ENCODE measurements at regions not wholly inside any gene's neighbourhood (a gene's known extent, or its start where the extent isn't known, plus 50 kb on each side); places are given as distances from the start of the nearest gene placed in this dataset.

- no peak for DNase-seq
- Histone ChIP-seq H3K9me3 (replicated peaks) (no peaks in the 10 kb centered on the region), H3K4me1 (no peaks in the 10 kb centered on the region), H3K27ac (replicated peaks) (no peak overlapping the region), H3K36me3 (no peaks in the 10 kb centered on the region), H3K27me3 (ENCODE audit: low read depth) (peaks cover 23% of the 10 kb centered on the region), H3K4me3 (no peak overlapping the region)
- no peak for TF ChIP-seq CTCF (IDR thresholded peaks at IDR 0.05; ENCODE audit: borderline replicate concordance)
- intact Hi-C loops (cut with micrococcal nuclease) = no loop called here
These were observed 71.9 kb upstream of the PRR23E start for GRCh38 chr3:127120851-127121647.

GRCh38 chr3:127121885-127122284 lies 71.0 kb upstream of the PRR23E start:
- no peaks in the 10 kb centered on the region for H3K4me1 ChIP-seq
- no peak overlapping the region for H3K4me3 ChIP-seq
- intact Hi-C loops (cut with micrococcal nuclease) = no loop called here
- no peak for DNase-seq
- TF ChIP-seq CTCF (IDR thresholded peaks at IDR 0.05; ENCODE audit: borderline replicate concordance) = no peak
- H3K27me3 ChIP-seq (ENCODE audit: low read depth) = peaks cover 27% of the 10 kb centered on the region
- no peak overlapping the region for H3K27ac ChIP-seq (replicated peaks)
- no peaks in the 10 kb centered on the region for H3K9me3 ChIP-seq (replicated peaks)
- H3K36me3 ChIP-seq = no peaks in the 10 kb centered on the region

GRCh38 chr3:127123533-127123932 lies 69.4 kb upstream of the PRR23E start:
- no peak for TF ChIP-seq CTCF (IDR thresholded peaks at IDR 0.05; ENCODE audit: borderline replicate concordance)
- intact Hi-C loops (cut with micrococcal nuclease) = no loop called here
- H3K27ac ChIP-seq (replicated peaks) = no peak overlapping the region
- H3K36me3 ChIP-seq = no peaks in the 10 kb centered on the region
- peaks cover 27% of the 10 kb centered on the region for H3K27me3 ChIP-seq (ENCODE audit: low read depth)
- no peak for DNase-seq
- no peak overlapping the region for H3K4me3 ChIP-seq
- no peaks in the 10 kb centered on the region for H3K9me3 ChIP-seq (replicated peaks)
- no peaks in the 10 kb centered on the region for H3K4me1 ChIP-seq

GRCh38 chr3:127124120-127124519 lies 68.8 kb upstream of the PRR23E start:
- H3K27ac ChIP-seq (replicated peaks) = no peak overlapping the region
- no peak for DNase-seq
- no peaks in the 10 kb centered on the region for H3K36me3 ChIP-seq
- no peak overlapping the region for H3K4me3 ChIP-seq
- H3K9me3 ChIP-seq (replicated peaks) = no peaks in the 10 kb centered on the region
- H3K27me3 ChIP-seq (ENCODE audit: low read depth) = peaks cover 27% of the 10 kb centered on the region
- TF ChIP-seq CTCF (IDR thresholded peaks at IDR 0.05; ENCODE audit: borderline replicate concordance) = no peak
- no peaks in the 10 kb centered on the region for H3K4me1 ChIP-seq
- intact Hi-C loops (cut with micrococcal nuclease) = no loop called here

- Histone ChIP-seq H3K27ac (replicated peaks) (no peak overlapping the region), H3K27me3 (ENCODE audit: low read depth) (peaks cover 26% of the 10 kb centered on the region), H3K36me3 (no peaks in the 10 kb centered on the region), H3K9me3 (replicated peaks) (no peaks in the 10 kb centered on the region), H3K4me1 (peaks cover 40% of the 10 kb centered on the region), H3K4me3 (no peak overlapping the region)
- TF ChIP-seq CTCF (IDR thresholded peaks at IDR 0.05; ENCODE audit: borderline replicate concordance) = no peak
- intact Hi-C loops (cut with micrococcal nuclease) = no loop called here
- DNase-seq = no peak
These were observed 61.3 kb upstream of the PRR23E start for GRCh38 chr3:127131424-127132170.
